BE2C (cell line): ENCODE measurements at regions not wholly inside any gene's neighbourhood (a gene's known extent, or its start where the extent isn't known, plus 50 kb on each side); places are given as distances from the start of the nearest gene placed in this dataset.

Experiments used
- DNase-seq: peaks from one replicate; pipeline ENCODE4 v3.0.0-alpha.2; 2020
- H3K27me3 ChIP-seq: fragments of 250-450 bp; sonication (Bioruptor Pico); 2 replicates; pipeline ENCODE4 v1.5.1; 2020; ENCODE audit warnings: mild to moderate bottlenecking
- H3K36me3 ChIP-seq: fragments of 250-450 bp; sonication (Bioruptor Pico); 2 replicates; pipeline ENCODE4 v1.5.1; 2020; ENCODE audit warnings: mild to moderate bottlenecking
- H3K4me1 ChIP-seq: fragments of 250-450 bp; sonication (Bioruptor Pico); 2 replicates; pipeline ENCODE4 v1.5.1; 2020
- H3K4me3 ChIP-seq: 2 replicates; pipeline ENCODE4 v1.5.1; 2011; ENCODE audit warnings: low read depth, low read length
- H3K9me3 ChIP-seq: fragments of 250-450 bp; sonication (Bioruptor Pico); 2 replicates; pipeline ENCODE4 v1.5.1; 2020
- CTCF ChIP-seq: IDR thresholded peaks from 2 replicates; pipeline ENCODE4 v1.5.1; 2012; ENCODE audit warnings: mild to moderate bottlenecking, low read depth, low read length

- peak; percentile 39 for TF ChIP-seq CTCF
- no peaks in the 10 kb centered on the region for H3K9me3 ChIP-seq
- no peaks in the 10 kb centered on the region for H3K36me3 ChIP-seq
- DNase-seq: peak; percentile 10
- H3K4me3 ChIP-seq: no peak overlapping the region
- H3K27me3 ChIP-seq: no peaks in the 10 kb centered on the region
- H3K4me1 ChIP-seq: no peaks in the 10 kb centered on the region
Measured at GRCh38 chr3:118760585-118761290, 273.9 kb downstream of the IGSF11 start.

- no peaks in the 10 kb centered on the region for H3K36me3 ChIP-seq
- TF ChIP-seq CTCF: no peak
- H3K27me3 ChIP-seq: no peaks in the 10 kb centered on the region
- H3K9me3 ChIP-seq: no peaks in the 10 kb centered on the region
- no peaks in the 10 kb centered on the region for H3K4me1 ChIP-seq
- H3K4me3 ChIP-seq: no peak overlapping the region
- DNase-seq: no peak
Measured at GRCh38 chr3:118761291-118761606, 273.4 kb downstream of the IGSF11 start.

GRCh38 chr3:118765636-118766305 is 268.9 kb downstream of the IGSF11 start:
- Histone ChIP-seq H3K9me3 (no peaks in the 10 kb centered on the region), H3K36me3 (no peaks in the 10 kb centered on the region), H3K4me1 (no peaks in the 10 kb centered on the region), H3K27me3 (no peaks in the 10 kb centered on the region), H3K4me3 (no peak overlapping the region)
- no peak for TF ChIP-seq CTCF
- no peak for DNase-seq

GRCh38 chr3:118766306-118766669 is 268.4 kb downstream of the IGSF11 start:
- Histone ChIP-seq H3K4me3 (no peak overlapping the region), H3K4me1 (no peaks in the 10 kb centered on the region), H3K36me3 (no peaks in the 10 kb centered on the region), H3K27me3 (no peaks in the 10 kb centered on the region), H3K9me3 (no peaks in the 10 kb centered on the region)
- no peak for DNase-seq
- TF ChIP-seq CTCF: no peak

GRCh38 chr3:118772036-118772435 is 262.6 kb downstream of the IGSF11 start:
- TF ChIP-seq CTCF: no peak
- Histone ChIP-seq H3K4me1 (no peaks in the 10 kb centered on the region), H3K4me3 (no peak overlapping the region), H3K36me3 (no peaks in the 10 kb centered on the region), H3K9me3 (no peaks in the 10 kb centered on the region), H3K27me3 (no peaks in the 10 kb centered on the region; the same call in 1 of the 2 replicates)
- no peak for DNase-seq

- no peak for TF ChIP-seq CTCF
- Histone ChIP-seq H3K9me3 (no peaks in the 10 kb centered on the region), H3K4me1 (no peaks in the 10 kb centered on the region), H3K36me3 (no peaks in the 10 kb centered on the region), H3K27me3 (no peaks in the 10 kb centered on the region; the same call in 1 of the 2 replicates), H3K4me3 (no peak overlapping the region)
- no peak for DNase-seq
Measured at GRCh38 chr3:118772547-118773011, 262.1 kb downstream of the IGSF11 start.
